Gastrocnemius medialis (tissue), 4 donors: ENCODE measurements at regions not wholly inside any gene's neighbourhood (a gene's known extent, or its start where the extent isn't known, plus 50 kb on each side); places are given as distances from the start of the nearest gene placed in this dataset.

Source experiments
- ATAC-seq, 2 donors: fragments of 150-250 bp; one replicate each; pipeline ENCODE4 v1.9.1; 2016
- DNase-seq, 2 donors: peaks; one replicate each; pipeline ENCODE4 v3.0.0-alpha.2; 2019
- H3K27ac ChIP-seq, 4 donors: fragments of 200-600 bp; sonication (generic); 1 replicate in 1 of 4; 2 replicates in 3 of 4; pipeline ENCODE4 v1.5.1; 2016 to 2018; ENCODE audit warnings: mild to moderate bottlenecking in 2 of 4, moderate library complexity in 1 of 4
- H3K27me3 ChIP-seq, 3 donors: fragments of 200-600 bp; sonication (generic) in 2 of 3; 1 replicate in 1 of 3; 2 replicates in 2 of 3; pipeline versions ENCODE4 v1.5.1 to v1.6.0; 2016 to 2019; ENCODE audit warnings: mild to moderate bottlenecking in 1 of 3, moderate library complexity in 1 of 3
- H3K36me3 ChIP-seq, 2 donors: fragments of 200-600 bp; sonication (generic) in 1 of 2; one replicate each; pipeline ENCODE4 v1.5.1; 2017 to 2018
- H3K4me1 ChIP-seq, 2 donors: fragments of 200-600 bp; sonication (generic) in 1 of 2; one replicate each; pipeline ENCODE4 v1.5.1; 2016 to 2017; ENCODE audit warnings: mild to moderate bottlenecking in 2 of 2
- H3K4me3 ChIP-seq, 4 donors: fragments of 200-600 bp; sonication (generic) in 3 of 4; 1 replicate in 1 of 4; 2 replicates in 3 of 4; pipeline ENCODE4 v1.5.1; 2016 to 2019; ENCODE audit warnings: mild to moderate bottlenecking in 2 of 4
- H3K9me3 ChIP-seq, 3 donors: fragments of 200-600 bp; sonication (generic) in 2 of 3; 1 replicate in 1 of 3; 2 replicates in 2 of 3; pipeline ENCODE4 v1.5.1; 2016 to 2019
- POLR2A ChIP-seq, 2 donors: fragments of 450-650 bp; IDR thresholded peaks; one replicate each; pipeline ENCODE4 v1.6.1; 2017; ENCODE audit warnings: antibody characterized with exemption in 2 of 2, mild to moderate bottlenecking in 2 of 2, moderate library complexity in 2 of 2
- in situ Hi-C, 4 donors: fragments of 200-750 bp; cut with MboI; loops; one replicate each; pipeline versions ENCODE4 v1.15.0 to v1.8.0; 2017; ENCODE audit warnings: low sequenced_read_pairs in 4 of 4
- intact Hi-C: fragments of 100-400 bp; cut with DNase I; formaldehyde crosslinking; loops from one replicate; pipeline ENCODE4 v1.15.1; 2023; ENCODE audit warnings: low total_unique reads
- TF ChIP-seq, protein P1 (sequence below), 5 experiments: fragments of 450-650 bp in 3 of 5; fragments of 200-600 bp in 2 of 5; sonication (generic) in 2 of 5; IDR thresholded peaks in 4 of 5; conservative IDR thresholded peaks in 1 of 5; 1 replicate in 4 of 5; 2 replicates in 1 of 5; pipeline ENCODE4 v1.5.1; 2016 to 2019; ENCODE audit warnings: antibody characterized with exemption in 5 of 5, mild to moderate bottlenecking in 3 of 5, moderate library complexity in 3 of 5

DNA sequence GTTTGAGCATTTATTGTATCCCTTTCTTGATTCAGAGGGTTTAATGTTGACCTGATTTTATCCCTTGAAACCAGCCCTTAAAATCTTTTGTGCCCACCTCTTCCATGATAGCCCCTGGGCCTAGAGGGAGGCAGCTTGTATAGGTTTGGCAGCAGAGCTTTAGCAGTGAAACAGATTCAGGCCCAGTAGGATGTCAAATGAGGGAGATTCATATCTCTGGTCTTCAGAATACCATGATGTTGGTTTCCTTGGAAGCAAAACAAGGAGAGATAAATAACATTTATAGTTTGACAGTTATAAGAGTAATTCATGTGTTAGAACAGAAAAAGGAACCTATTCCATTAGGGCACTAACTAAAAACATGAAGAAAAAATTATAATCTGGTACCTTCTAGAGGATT is 649.2 kb downstream of the METTL4 start:
- no peaks in the 10 kb centered on the region for H3K9me3 ChIP-seq
- H3K27me3 ChIP-seq, result no peaks in the 10 kb centered on the region
- intact Hi-C loops, result no loop called here
- no peak for ATAC-seq
- no peak overlapping the region for H3K4me3 ChIP-seq
- no peaks in the 10 kb centered on the region for H3K4me1 ChIP-seq
- in situ Hi-C loops, result no loop called here
- DNase-seq, result no peak
- TF ChIP-seq, protein P1, sequence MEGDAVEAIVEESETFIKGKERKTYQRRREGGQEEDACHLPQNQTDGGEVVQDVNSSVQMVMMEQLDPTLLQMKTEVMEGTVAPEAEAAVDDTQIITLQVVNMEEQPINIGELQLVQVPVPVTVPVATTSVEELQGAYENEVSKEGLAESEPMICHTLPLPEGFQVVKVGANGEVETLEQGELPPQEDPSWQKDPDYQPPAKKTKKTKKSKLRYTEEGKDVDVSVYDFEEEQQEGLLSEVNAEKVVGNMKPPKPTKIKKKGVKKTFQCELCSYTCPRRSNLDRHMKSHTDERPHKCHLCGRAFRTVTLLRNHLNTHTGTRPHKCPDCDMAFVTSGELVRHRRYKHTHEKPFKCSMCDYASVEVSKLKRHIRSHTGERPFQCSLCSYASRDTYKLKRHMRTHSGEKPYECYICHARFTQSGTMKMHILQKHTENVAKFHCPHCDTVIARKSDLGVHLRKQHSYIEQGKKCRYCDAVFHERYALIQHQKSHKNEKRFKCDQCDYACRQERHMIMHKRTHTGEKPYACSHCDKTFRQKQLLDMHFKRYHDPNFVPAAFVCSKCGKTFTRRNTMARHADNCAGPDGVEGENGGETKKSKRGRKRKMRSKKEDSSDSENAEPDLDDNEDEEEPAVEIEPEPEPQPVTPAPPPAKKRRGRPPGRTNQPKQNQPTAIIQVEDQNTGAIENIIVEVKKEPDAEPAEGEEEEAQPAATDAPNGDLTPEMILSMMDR (IDR thresholded peaks at IDR 0.05 in 4 of 5, conservative IDR thresholded peaks at IDR 0.05 in 1 of 5), result no peak
- TF ChIP-seq POLR2A (IDR thresholded peaks at IDR 0.05), result no peak
- no peak overlapping the region for H3K27ac ChIP-seq
- H3K36me3 ChIP-seq, result no peaks in the 10 kb centered on the region

DNA sequence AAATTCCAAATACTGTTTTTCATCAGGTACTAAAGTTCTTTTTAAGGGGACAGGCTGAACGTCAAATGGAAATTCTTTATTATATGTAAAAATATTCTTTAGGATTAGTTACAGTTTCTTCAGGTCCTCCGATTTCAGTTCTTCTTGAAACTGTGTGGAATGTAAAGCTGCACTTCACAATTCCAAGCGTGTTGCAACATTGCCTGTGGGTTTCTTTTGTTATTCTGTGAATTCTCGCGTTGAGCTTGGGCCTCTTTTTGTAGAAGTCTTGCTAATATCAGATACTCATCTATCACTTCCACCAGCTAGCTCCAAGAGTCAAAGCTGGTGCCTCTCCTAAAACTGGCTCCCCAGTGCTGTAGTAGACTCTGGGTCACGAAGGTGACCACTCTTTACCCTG is 642.6 kb downstream of the METTL4 start:
- ATAC-seq, result no peak
- intact Hi-C loops, result no loop called here
- no peak for DNase-seq
- Histone ChIP-seq H3K4me3 (no peak overlapping the region), H3K9me3 (no peaks in the 10 kb centered on the region), H3K36me3 (no peaks in the 10 kb centered on the region), H3K4me1 (no peaks in the 10 kb centered on the region), H3K27ac (no peak overlapping the region), H3K27me3 (no peaks in the 10 kb centered on the region)
- in situ Hi-C loops, result no loop called here
- TF ChIP-seq POLR2A (IDR thresholded peaks at IDR 0.05), result no peak
- TF ChIP-seq, protein P1 (IDR thresholded peaks at IDR 0.05 in 4 of 5, conservative IDR thresholded peaks at IDR 0.05 in 1 of 5), result no peak

- TF ChIP-seq, protein P1 (IDR thresholded peaks at IDR 0.05 in 4 of 5, conservative IDR thresholded peaks at IDR 0.05 in 1 of 5), result no peak
- no peak for TF ChIP-seq POLR2A (IDR thresholded peaks at IDR 0.05)
- in situ Hi-C loops (no loop called here), intact Hi-C loops (no loop called here)
- ATAC-seq, result no peak
- Histone ChIP-seq H3K4me3 (no peak overlapping the region), H3K27me3 (no peaks in the 10 kb centered on the region), H3K9me3 (no peaks in the 10 kb centered on the region), H3K27ac (no peak overlapping the region), H3K36me3 (no peaks in the 10 kb centered on the region), H3K4me1 (no peaks in the 10 kb centered on the region)
- no peak for DNase-seq
Observed at GRCh38 chr18:1929720-1930119, 641.6 kb downstream of the METTL4 start.

DNA sequence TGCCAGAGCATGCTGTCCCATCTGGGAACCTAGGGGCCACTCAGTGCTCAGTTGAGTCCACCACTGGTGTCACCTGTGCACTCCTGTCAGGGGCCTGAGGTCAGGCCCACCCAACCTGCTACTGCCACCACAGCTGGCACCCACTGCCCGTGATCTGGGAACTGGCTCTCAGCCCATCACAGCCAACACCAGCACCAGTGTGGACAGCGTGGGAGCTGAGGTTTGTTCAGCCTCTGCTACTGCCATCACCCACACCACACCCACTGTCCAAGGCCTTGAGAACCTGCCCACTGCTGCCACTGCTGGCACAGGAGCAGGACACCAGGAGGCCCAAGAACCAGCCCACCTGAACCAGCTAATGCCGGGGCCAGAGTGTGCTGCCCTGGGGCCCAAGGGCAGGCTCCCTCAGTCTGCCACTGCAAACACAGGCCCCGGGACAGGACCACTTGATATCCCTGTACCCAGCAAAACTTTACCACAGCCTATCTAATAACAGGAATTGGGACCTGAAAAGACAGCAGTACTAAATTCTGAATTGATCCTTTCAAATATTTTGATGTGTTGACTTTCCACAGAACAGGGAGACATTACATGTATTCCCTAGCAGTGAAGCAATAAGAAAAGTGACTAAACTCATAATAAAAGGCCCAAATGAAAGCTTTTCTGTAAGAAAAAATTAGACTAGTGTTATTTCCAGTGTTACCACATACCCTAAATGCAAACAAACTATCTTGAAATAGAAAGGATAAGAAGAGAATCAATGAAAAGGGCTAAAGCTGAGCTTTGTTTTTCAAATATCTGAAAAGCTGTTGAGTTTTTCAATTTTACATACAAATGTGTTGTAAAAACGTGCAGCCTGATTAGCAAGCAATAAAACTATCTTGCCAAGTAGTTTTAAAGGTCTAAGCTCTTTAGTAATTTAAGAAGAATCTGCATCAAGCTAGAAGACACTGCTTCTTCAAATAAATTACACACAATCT is 640.7 kb downstream of the METTL4 start:
- in situ Hi-C loops, result no loop called here
- Histone ChIP-seq H3K9me3 (no peaks in the 10 kb centered on the region), H3K27ac (no peak overlapping the region), H3K4me1 (no peaks in the 10 kb centered on the region), H3K36me3 (no peaks in the 10 kb centered on the region), H3K4me3 (no peak overlapping the region), H3K27me3 (no peaks in the 10 kb centered on the region)
- no peak for ATAC-seq
- no peak for DNase-seq
- no peak for TF ChIP-seq POLR2A (IDR thresholded peaks at IDR 0.05)
- TF ChIP-seq, protein P1 (IDR thresholded peaks at IDR 0.05 in 4 of 5, conservative IDR thresholded peaks at IDR 0.05 in 1 of 5), result no peak
- intact Hi-C loops, result no loop called here
